OCI-LY1 (cell line): ENCODE measurements at regions not wholly inside any gene's neighbourhood (a gene's known extent, or its start where the extent isn't known, plus 50 kb on each side); places are given as distances from the start of the nearest gene placed in this dataset.

Source experiments
- H2AFZ ChIP-seq: fragments of 200-600 bp; sonication (generic), shearing (Covaris generic); 2 replicates; pipeline ENCODE4 v1.6.0; 2014; ENCODE audit warnings: antibody characterized with exemption, mild to moderate bottlenecking, low read length
- H3F3A ChIP-seq: fragments of 200-600 bp; sonication (generic), shearing (Covaris generic); 2 replicates; pipeline ENCODE4 v1.6.0; 2014; ENCODE audit warnings: mild to moderate bottlenecking, antibody characterized with exemption, low read length, moderate library complexity; ENCODE audit not compliant: insufficient read depth
- H3K27ac ChIP-seq: fragments of 200-600 bp; sonication (generic); 2 replicates; pipeline ENCODE4 v1.5.1; 2014; ENCODE audit warnings: low read length, mixed run types, mild to moderate bottlenecking, low read depth; ENCODE audit not compliant: poor library complexity, severe bottlenecking
- H3K27me3 ChIP-seq: fragments of 200-600 bp; sonication (generic); 2 replicates; pipeline ENCODE4 v1.6.0; 2014; ENCODE audit warnings: antibody characterized with exemption, mild to moderate bottlenecking, low read length, moderate library complexity; ENCODE audit not compliant: insufficient read depth
- H3K36me3 ChIP-seq: fragments of 200-600 bp; sonication (generic); 2 replicates; pipeline ENCODE4 v1.6.1; 2014; ENCODE audit warnings: mild to moderate bottlenecking, antibody characterized with exemption, low read length, moderate library complexity, mixed read lengths; ENCODE audit not compliant: insufficient read depth
- H3K4me1 ChIP-seq: fragments of 200-600 bp; sonication (generic); 2 replicates; pipeline ENCODE4 v1.5.1; 2014; ENCODE audit warnings: mild to moderate bottlenecking, low read length, moderate library complexity; ENCODE audit not compliant: insufficient read depth, severe bottlenecking
- H3K4me2 ChIP-seq: fragments of 200-600 bp; sonication (generic), shearing (Covaris generic); 2 replicates; pipeline ENCODE4 v1.6.1; 2014; ENCODE audit warnings: low read length
- H3K4me3 ChIP-seq: fragments of 200-600 bp; sonication (generic); 2 replicates; pipeline ENCODE4 v1.5.1; 2014; ENCODE audit warnings: low read length, low read depth, mild to moderate bottlenecking, mixed read lengths; ENCODE audit not compliant: poor library complexity, severe bottlenecking
- H3K79me2 ChIP-seq: fragments of 200-600 bp; shearing (Covaris generic); 2 replicates; pipeline ENCODE4 v1.6.1; 2016; ENCODE audit warnings: mixed run types, low read length, mixed read lengths; ENCODE audit not compliant: insufficient read depth
- H3K9ac ChIP-seq: fragments of 200-600 bp; sonication (generic), shearing (Covaris generic); 2 replicates; pipeline ENCODE4 v1.6.1; 2014; ENCODE audit warnings: mild to moderate bottlenecking, low read length, mixed read lengths
- H3K9me2 ChIP-seq: fragments of 200-600 bp; sonication (generic), shearing (Covaris generic); 2 replicates; pipeline ENCODE4 v1.6.1; 2014; ENCODE audit warnings: low read depth, mild to moderate bottlenecking, low read length, mixed read lengths
- H3K9me3 ChIP-seq: fragments of 200-600 bp; shearing (Covaris generic); 2 replicates; pipeline ENCODE4 v1.6.1; 2014; ENCODE audit warnings: low read length, mixed read lengths
- H4K20me1 ChIP-seq: fragments of 200-600 bp; sonication (generic), shearing (Covaris generic); 2 replicates; pipeline ENCODE4 v1.6.0; 2016; ENCODE audit warnings: mild to moderate bottlenecking, low read length; ENCODE audit not compliant: insufficient read depth
- CTCF ChIP-seq: fragments of 200-600 bp; sonication (generic), shearing (Covaris generic); IDR thresholded peaks from 2 replicates; pipeline ENCODE4 v1.5.1; 2017; ENCODE audit warnings: mild to moderate bottlenecking, antibody characterized with exemption, low read length, moderate library complexity, mixed read lengths
- EZH2 ChIP-seq: fragments of 200-600 bp; sonication (generic), shearing (Covaris generic); IDR thresholded peaks from 2 replicates; pipeline ENCODE4 v1.8.0; 2017; ENCODE audit warnings: borderline replicate concordance, mixed run types, mild to moderate bottlenecking, antibody characterized with exemption, low read length, moderate library complexity, mixed read lengths

- Histone ChIP-seq H3F3A (no peaks in the 10 kb centered on the region), H3K4me3 (no peak overlapping the region), H3K4me2 (no peak overlapping the region), H3K9me2 (no peaks in the 10 kb centered on the region), H3K36me3 (no peaks in the 10 kb centered on the region), H4K20me1 (no peaks in the 10 kb centered on the region), H3K9ac (no peak overlapping the region), H3K9me3 (no peaks in the 10 kb centered on the region), H2AFZ (no peak overlapping the region), H3K79me2 (no peaks in the 10 kb centered on the region), H3K27ac (no peak overlapping the region), H3K4me1 (no peaks in the 10 kb centered on the region), H3K27me3 (no peaks in the 10 kb centered on the region)
- no peak for TF ChIP-seq CTCF
Observed at GRCh38 chr3:116939550-116939949, 230.0 kb downstream of the TUSC7 start.

GRCh38 chr3:116940719-116941118 is 231.1 kb downstream of the TUSC7 start:
- no peak for TF ChIP-seq CTCF
- TF ChIP-seq EZH2: no peak
- H3K4me3 ChIP-seq: no peak overlapping the region
- no peaks in the 10 kb centered on the region for H3K36me3 ChIP-seq
- no peaks in the 10 kb centered on the region for H3K27me3 ChIP-seq
- H3K79me2 ChIP-seq: no peaks in the 10 kb centered on the region
- H3K9ac ChIP-seq: no peak overlapping the region
- no peaks in the 10 kb centered on the region for H3K9me3 ChIP-seq
- H3K4me2 ChIP-seq: no peak overlapping the region
- H3K4me1 ChIP-seq: no peaks in the 10 kb centered on the region
- no peaks in the 10 kb centered on the region for H3K9me2 ChIP-seq
- no peak overlapping the region for H3K27ac ChIP-seq
- H3F3A ChIP-seq: no peaks in the 10 kb centered on the region
- H4K20me1 ChIP-seq: no peaks in the 10 kb centered on the region
- no peak overlapping the region for H2AFZ ChIP-seq

GRCh38 chr3:116946376-116946775 is 236.8 kb downstream of the TUSC7 start:
- no peak overlapping the region for H2AFZ ChIP-seq
- H3K9ac ChIP-seq: no peak overlapping the region
- no peak overlapping the region for H3K27ac ChIP-seq
- no peaks in the 10 kb centered on the region for H4K20me1 ChIP-seq
- no peaks in the 10 kb centered on the region for H3K9me3 ChIP-seq
- no peaks in the 10 kb centered on the region for H3K27me3 ChIP-seq
- no peak overlapping the region for H3K4me2 ChIP-seq
- H3K79me2 ChIP-seq: no peaks in the 10 kb centered on the region
- H3K36me3 ChIP-seq: no peaks in the 10 kb centered on the region
- no peak for TF ChIP-seq EZH2
- TF ChIP-seq CTCF: no peak
- no peak overlapping the region for H3K4me3 ChIP-seq
- H3K9me2 ChIP-seq: no peaks in the 10 kb centered on the region
- no peaks in the 10 kb centered on the region for H3K4me1 ChIP-seq
- no peaks in the 10 kb centered on the region for H3F3A ChIP-seq
